GM15510 (cell line): ENCODE measurements at regions not wholly inside any gene's neighbourhood (a gene's known extent, or its start where the extent isn't known, plus 50 kb on each side); places are given as distances from the start of the nearest gene placed in this dataset.

Experiments
- POLR2A ChIP-seq: IDR thresholded peaks from 3 replicates; pipeline ENCODE4 v1.6.1; 2011; ENCODE audit warnings: borderline replicate concordance; ENCODE audit not compliant: insufficient read length; ENCODE audit errors: extremely low read depth

GRCh38 chr22:48661984-48662383, 1165.7 kb downstream of the BRD1 start:
- TF ChIP-seq POLR2A: no peak

DNA sequence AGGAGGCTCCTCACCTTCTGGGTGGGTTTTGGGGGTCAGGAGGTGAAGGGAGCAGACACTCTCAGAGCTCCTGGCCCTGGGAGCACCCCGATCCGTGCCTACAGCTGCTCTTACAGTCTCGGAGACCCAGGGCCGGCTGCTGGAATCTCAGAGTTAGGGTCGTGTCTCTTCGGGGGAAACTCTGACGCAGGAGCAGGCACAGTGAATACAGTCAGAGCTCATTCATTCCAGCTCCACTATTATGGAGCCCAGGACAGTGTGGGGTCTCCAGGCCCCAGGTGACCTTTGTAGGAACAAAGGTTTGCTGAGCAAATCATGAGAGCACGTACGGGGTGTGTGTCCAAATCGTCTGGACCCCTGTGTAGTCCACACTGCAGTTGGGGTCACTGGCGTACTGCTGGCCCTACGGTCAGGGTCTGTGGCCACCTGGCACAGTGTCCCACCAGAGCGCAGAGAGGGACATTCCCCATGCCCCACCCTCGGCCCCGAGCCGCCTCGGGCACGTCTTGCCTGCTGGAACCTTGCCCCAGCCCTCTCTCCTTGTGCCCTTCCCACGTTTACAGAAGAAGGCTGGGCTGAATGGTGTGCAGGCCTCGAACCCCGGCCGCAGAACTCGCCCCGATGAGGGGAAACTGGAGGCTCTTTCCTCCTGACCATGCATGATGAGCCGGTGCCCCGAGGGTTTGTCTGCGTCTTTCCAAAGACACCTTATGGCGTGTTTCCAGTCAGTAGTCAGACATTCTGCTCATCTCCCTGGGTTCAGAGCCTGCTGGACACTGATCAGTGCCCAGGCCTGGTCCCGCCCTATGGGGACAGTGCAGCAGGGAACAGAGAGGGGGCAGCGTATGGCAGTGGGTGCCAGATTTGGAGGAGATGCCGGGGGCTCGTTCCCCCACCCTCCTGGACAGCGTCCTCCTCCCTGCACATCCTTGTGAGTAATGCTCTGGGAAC, 1166.6 kb downstream of the BRD1 start:
- no peak for TF ChIP-seq POLR2A

GRCh38 chr22:48660104-48660789, 1167.4 kb downstream of the BRD1 start:
- TF ChIP-seq POLR2A: no peak

- TF ChIP-seq POLR2A: no peak
Measured at GRCh38 chr22:48659404-48659996, 1168.2 kb downstream of the BRD1 start.

DNA sequence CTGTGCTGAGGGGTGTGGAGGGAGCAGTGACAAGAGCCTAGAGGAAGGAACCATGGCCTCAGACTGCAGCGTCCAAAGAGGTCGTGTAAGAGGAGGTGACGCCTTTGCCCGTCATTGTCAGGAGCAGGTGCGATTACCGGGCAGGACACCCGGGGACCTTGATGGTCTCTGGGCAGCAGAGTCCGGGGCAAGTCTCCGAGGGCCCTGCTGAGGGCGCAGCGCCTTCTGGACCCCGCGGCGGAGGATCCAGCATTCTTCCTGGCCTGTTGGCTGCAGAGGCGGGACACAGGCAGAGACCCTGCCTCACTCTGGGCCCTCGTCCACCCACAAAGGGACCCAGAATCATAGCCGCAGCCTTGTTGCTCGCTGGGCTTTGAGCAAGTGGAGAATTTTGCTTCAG, 1168.8 kb downstream of the BRD1 start:
- TF ChIP-seq POLR2A: no peak

GRCh38 chr22:48658246-48658645, 1169.4 kb downstream of the BRD1 start:
- no peak for TF ChIP-seq POLR2A

DNA sequence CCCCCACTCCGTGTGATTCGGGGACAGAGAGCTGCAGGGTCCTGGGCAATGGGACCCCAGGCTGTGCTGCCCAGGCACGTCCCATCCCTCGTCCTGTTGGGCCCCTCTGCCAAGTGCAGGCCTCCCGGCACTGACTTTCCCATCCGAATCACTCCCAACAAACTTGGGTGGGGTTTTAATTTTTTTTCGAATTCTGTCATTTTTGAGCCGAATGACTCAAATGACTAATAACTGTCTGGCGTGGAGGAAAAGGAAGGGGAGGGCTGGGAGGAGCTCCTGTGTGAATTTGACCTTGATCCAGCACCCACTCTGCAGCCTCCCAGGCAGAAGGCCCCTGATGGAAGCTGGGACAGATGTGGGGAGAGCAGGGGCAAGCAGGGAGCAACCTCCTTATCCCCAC, 1173.2 kb downstream of the BRD1 start:
- TF ChIP-seq POLR2A: no peak

GRCh38 chr22:48653929-48654328, 1173.7 kb downstream of the BRD1 start:
- TF ChIP-seq POLR2A: no peak

GRCh38 chr22:48653306-48653705, 1174.4 kb downstream of the BRD1 start:
- no peak for TF ChIP-seq POLR2A

DNA sequence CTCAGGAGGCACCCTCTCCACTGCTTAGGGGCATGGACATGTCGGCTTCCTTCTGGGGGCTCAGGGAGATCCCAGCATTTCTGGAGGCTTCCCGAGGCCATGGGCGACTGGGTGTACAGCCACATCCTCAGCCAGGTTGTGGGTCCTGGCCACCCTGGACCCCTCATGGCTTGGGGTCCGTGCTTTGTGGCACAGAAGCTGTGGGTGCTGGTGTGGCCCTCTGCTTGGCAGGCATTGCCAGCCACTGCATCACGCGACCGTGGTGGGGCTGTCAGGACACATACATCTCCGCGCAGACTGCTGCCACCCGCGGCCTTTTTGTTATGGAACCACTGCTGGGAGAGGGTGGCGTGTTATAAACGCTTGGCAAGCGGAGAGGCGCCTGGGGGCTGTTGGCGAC, 1174.9 kb downstream of the BRD1 start:
- TF ChIP-seq POLR2A: no peak

DNA sequence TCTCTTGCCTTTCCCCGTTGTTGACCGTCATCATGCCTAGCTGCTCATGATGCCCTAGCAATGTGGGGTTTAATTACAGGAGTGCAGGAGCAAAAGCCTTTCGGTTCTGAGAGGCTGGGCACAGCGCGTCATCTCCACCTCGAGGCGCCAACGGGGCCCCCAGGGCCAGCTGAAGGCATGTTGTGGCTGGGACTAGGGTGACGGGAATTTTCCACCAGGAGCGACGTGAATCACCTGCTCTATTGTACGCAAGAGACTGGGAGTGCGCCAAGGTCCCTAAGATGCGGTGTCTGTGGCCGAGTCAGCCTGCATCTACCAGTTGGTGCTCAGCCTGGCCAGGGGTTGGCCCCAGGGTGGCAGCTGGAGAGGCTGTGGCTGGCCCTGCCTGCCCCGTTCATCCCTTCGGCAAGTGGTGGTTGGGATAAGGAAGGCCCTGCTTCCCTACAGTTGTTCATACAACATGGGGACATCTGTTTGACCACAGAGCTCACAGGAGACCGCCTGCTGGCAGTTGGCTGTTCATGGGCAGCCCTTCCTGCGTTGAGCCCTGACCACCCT, 1175.6 kb downstream of the BRD1 start:
- no peak for TF ChIP-seq POLR2A

DNA sequence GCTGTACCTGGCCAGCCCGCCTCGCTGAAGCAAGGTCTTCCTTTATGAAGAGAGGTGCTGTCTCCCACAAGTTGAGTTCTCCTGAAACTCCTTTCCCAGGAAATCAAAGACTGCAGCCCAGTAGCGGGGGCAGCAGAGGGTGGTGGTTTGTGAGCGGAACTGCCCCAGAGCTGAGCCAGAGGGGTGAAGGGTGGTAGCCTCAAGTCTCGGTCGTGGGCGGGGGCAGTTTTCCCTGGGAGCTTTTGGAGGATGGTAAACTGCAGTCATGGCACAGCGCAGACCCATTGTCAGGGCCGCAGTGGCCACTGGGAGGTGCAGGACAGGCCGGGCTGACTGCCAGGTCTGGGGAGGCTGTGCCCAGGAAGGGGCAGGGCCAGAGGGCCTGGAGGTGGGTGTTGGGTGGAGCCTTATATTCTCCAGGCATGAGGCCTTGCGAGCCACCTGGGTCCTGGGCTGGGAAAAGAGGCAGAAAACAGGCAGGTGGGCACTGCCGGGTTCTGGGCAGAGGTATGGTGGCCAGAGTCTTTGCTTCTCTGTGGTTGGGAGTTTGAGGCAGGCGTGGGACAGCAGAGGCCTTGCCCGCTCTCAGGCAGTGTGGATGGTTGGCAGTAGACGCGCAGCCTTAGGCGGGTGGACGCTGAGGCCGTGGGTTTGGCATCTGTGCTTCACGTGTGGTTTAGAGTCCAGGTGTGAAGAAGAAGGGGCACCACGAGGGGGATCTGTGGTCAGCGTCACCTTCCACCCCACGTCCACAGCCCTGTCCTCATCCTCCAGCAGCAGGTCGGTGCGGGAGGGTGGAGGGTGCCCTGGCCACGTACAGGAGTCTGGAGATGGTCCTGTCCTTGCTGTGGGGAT, 1176.4 kb downstream of the BRD1 start:
- TF ChIP-seq POLR2A: no peak

- no peak for TF ChIP-seq POLR2A
Measured at GRCh38 chr22:48650323-48651035, 1177.2 kb downstream of the BRD1 start.

DNA sequence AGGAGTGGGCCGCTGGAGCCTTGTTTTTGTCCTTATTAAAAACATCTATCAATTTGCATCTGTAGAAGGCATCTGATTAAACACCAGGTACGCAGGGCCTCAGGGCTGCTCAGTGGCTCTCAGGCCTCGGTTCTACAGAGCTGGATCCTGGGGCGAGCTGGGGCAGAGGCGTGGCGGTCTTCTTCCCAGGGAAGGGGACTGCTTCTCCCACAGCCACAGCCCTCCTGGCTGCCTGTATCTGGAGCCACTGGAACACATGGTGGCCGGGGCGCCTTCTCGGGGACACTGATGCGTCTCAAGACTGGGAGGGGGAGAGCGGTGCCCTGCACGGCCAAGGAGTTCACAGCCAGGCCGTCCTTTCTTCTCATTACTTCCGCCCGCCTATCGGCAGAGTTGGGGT, 1178.2 kb downstream of the BRD1 start:
- no peak for TF ChIP-seq POLR2A

GRCh38 chr22:48649031-48649430, 1178.6 kb downstream of the BRD1 start:
- TF ChIP-seq POLR2A: no peak
